GM21717 (cell line): ENCODE measurements at regions not wholly inside any gene's neighbourhood (a gene's known extent, or its start where the extent isn't known, plus 50 kb on each side); places are given as distances from the start of the nearest gene placed in this dataset.
A peak's percentile ranks its signal among the peaks of the same experiment; 100 is the strongest.

Experiments used
- ATAC-seq: cut with Tn5 transposase; IDR thresholded peaks from one replicate; pipeline ENCODE4 v1.9.1; 2021; ENCODE audit warnings: mild to moderate bottlenecking, moderate library complexity; ENCODE audit not compliant: unreplicated experiment

GRCh38 chr3:8239095-8239494 is 262.5 kb upstream of the LMCD1 start:
- ATAC-seq: no peak

GRCh38 chr3:8239718-8240695 is 261.6 kb upstream of the LMCD1 start:
- ATAC-seq: peak; percentile 94

- no peak for ATAC-seq
These were observed 255.6 kb upstream of the LMCD1 start for GRCh38 chr3:8246070-8246469.

GRCh38 chr3:8253201-8253600 is 248.4 kb upstream of the LMCD1 start:
- ATAC-seq: no peak

GRCh38 chr3:8254489-8254888 is 247.1 kb upstream of the LMCD1 start:
- ATAC-seq: no peak

GRCh38 chr3:8255725-8256124 is 245.9 kb upstream of the LMCD1 start:
- ATAC-seq: no peak

- no peak for ATAC-seq
These were observed 245.1 kb upstream of the LMCD1 start for GRCh38 chr3:8256441-8257071.

- no peak for ATAC-seq
These were observed 240.6 kb upstream of the LMCD1 start for GRCh38 chr3:8261018-8261417.

- no peak for ATAC-seq
These were observed 234.9 kb upstream of the LMCD1 start for GRCh38 chr3:8266730-8267131.

- ATAC-seq: no peak
These were observed 228.1 kb upstream of the LMCD1 start for GRCh38 chr3:8273479-8273878.

GRCh38 chr3:8276056-8276455 is 225.6 kb upstream of the LMCD1 start:
- ATAC-seq: no peak

- no peak for ATAC-seq
These were observed 225.1 kb upstream of the LMCD1 start for GRCh38 chr3:8276506-8276905.

GRCh38 chr3:8278448-8278847 is 223.2 kb upstream of the LMCD1 start:
- ATAC-seq: no peak

GRCh38 chr3:8279476-8279875 is 222.1 kb upstream of the LMCD1 start:
- ATAC-seq: no peak

GRCh38 chr3:8279886-8280550 is 221.6 kb upstream of the LMCD1 start:
- ATAC-seq: no peak

- ATAC-seq: no peak
These were observed 219.0 kb upstream of the LMCD1 start for GRCh38 chr3:8282541-8283165.

- ATAC-seq: no peak
These were observed 218.4 kb upstream of the LMCD1 start for GRCh38 chr3:8283193-8283592.

- ATAC-seq: no peak
These were observed 215.5 kb upstream of the LMCD1 start for GRCh38 chr3:8286086-8286485.

- ATAC-seq: no peak
These were observed 214.9 kb upstream of the LMCD1 start for GRCh38 chr3:8286749-8287148.

- no peak for ATAC-seq
These were observed 211.0 kb upstream of the LMCD1 start for GRCh38 chr3:8290611-8291010.

- no peak for ATAC-seq
These were observed 205.2 kb upstream of the LMCD1 start for GRCh38 chr3:8296461-8296860.
